ENCODE measurements at regions not wholly inside any gene's neighbourhood (a gene's known extent, or its start where the extent isn't known, plus 50 kb on each side); places are given as distances from the start of the nearest gene placed in this dataset.

DNA sequence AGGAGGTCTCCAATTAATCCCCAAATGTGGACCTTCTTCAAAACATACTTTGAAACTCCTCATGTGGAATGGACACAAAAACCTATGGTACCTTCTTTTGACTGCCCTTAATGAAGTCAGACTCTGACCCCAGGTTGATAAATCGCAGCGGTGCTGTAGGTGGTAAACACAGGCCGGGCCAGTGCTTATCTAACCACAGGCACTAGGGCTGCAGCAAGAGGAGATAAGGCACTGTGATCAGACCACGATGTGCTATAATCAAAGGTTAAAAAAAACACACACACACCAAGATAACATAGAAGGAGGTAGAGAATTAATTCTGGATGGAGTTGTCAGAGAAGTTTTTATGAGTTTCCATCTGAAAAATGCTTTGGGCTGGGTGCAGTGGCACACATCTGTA lies 52.3 kb upstream of the SIPA1L2 start:
- H3K9me3 ChIP-seq (ENCODE audit: control insufficient read depth, insufficient read depth, low read length), result no peaks in the 10 kb centered on the region
- no peaks in the 10 kb centered on the region for H3K36me3 ChIP-seq (ENCODE audit: control insufficient read depth, insufficient read depth, low read length)
- H3K27ac ChIP-seq (ENCODE audit: low read depth, low read length), result no peak overlapping the region
- H3K4me1 ChIP-seq (ENCODE audit: control insufficient read depth, insufficient read depth, low read length), result no peaks in the 10 kb centered on the region
- H3K4me3 ChIP-seq (ENCODE audit: low read depth, low read length), result no peak overlapping the region
- H3K27me3 ChIP-seq (ENCODE audit: control insufficient read depth, insufficient read depth, low read length), result no peaks in the 10 kb centered on the region
- no peak overlapping the region for H3K9ac ChIP-seq (ENCODE audit: low read depth, low read length)

DNA sequence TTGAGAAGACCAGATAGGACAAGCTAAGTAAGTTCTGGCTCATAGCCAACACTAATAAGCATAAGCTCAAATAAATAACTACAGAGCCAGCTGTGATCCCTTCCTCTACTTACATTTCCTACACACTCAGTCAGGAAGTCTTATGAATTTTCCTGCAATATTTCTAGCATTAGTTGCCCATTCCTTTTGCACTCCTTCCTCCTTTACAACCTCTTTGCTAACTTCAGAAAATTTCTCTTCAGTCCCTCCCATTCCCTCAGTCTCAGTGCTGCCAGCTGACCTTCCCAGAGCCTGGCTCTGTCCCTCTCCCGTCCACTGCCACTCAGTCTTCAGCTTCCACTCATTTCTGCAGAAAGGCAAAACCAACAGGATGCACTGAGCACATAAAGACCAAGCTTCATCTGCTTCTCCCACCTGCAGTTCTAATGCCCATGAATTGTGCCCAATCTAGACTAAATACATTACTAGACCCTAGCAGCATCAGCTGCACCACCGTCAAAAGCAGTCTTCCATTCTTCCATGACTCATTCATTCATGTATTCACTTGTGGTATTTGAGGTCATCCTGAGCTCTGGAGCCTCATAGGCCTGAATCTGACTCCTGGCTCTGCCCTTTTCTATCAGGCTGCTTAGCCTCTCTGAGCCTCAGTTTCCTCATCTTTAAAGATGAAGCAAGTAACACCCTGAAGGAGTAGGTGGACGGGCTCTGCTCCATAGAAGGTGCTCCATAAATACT lies 54.6 kb upstream of the SIPA1L2 start:
- no peak overlapping the region for H3K27ac ChIP-seq (ENCODE audit: low read depth, low read length)
- H3K9me3 ChIP-seq (ENCODE audit: control insufficient read depth, insufficient read depth, low read length), result no peaks in the 10 kb centered on the region
- no peak overlapping the region for H3K9ac ChIP-seq (ENCODE audit: low read depth, low read length)
- H3K4me1 ChIP-seq (ENCODE audit: control insufficient read depth, insufficient read depth, low read length), result no peaks in the 10 kb centered on the region
- no peaks in the 10 kb centered on the region for H3K36me3 ChIP-seq (ENCODE audit: control insufficient read depth, insufficient read depth, low read length)
- no peak overlapping the region for H3K4me3 ChIP-seq (ENCODE audit: low read depth, low read length)
- no peaks in the 10 kb centered on the region for H3K27me3 ChIP-seq (ENCODE audit: control insufficient read depth, insufficient read depth, low read length)

DNA sequence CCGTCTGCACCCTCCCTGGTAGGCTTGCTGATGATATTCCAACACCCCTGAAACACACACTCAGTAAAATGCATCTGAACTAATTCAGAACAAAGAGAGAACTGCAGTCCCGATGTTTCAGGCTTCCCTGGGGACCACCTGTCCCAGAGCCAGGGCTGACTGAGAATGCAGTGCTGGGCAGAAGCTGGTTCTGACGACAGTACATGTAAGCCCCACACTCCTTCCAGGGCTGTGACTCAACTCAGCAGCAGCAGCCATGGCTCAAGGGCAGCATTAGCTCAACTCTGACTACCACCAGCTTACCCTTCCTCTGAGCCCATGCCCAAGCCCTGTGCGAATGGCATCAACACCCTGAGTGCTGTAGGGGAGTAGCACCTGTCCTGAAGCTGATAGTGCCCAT lies 56.4 kb upstream of the SIPA1L2 start:
- no peak overlapping the region for H3K4me3 ChIP-seq (ENCODE audit: low read depth, low read length)
- no peaks in the 10 kb centered on the region for H3K9me3 ChIP-seq (ENCODE audit: control insufficient read depth, insufficient read depth, low read length)
- H3K36me3 ChIP-seq (ENCODE audit: control insufficient read depth, insufficient read depth, low read length), result no peaks in the 10 kb centered on the region
- H3K27me3 ChIP-seq (ENCODE audit: control insufficient read depth, insufficient read depth, low read length), result no peaks in the 10 kb centered on the region
- H3K27ac ChIP-seq (ENCODE audit: low read depth, low read length), result no peak overlapping the region
- H3K9ac ChIP-seq (ENCODE audit: low read depth, low read length), result no peak overlapping the region
- H3K4me1 ChIP-seq (ENCODE audit: control insufficient read depth, insufficient read depth, low read length), result no peaks in the 10 kb centered on the region

DNA sequence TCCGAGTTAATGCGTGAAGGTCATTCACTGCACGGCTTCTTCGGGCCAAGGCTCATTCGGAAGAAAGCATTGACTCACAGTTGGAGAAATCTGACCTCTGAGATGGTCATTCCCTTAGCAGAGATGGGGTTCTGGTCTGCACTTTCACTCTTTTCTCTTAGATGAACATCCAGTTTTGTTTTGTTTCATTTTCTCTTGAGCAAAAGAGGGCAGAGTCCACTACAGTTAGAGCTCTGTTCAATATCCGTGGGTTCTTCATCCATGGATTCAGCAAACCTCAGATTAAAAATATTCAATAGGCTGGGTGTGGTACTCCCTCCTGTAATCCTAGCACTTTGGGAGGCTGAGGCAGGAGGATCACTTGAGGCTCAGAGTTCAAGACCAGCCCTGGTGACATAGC lies 57.4 kb upstream of the SIPA1L2 start:
- no peak overlapping the region for H3K27ac ChIP-seq (ENCODE audit: low read depth, low read length)
- H3K9ac ChIP-seq (ENCODE audit: low read depth, low read length), result no peak overlapping the region

DNA sequence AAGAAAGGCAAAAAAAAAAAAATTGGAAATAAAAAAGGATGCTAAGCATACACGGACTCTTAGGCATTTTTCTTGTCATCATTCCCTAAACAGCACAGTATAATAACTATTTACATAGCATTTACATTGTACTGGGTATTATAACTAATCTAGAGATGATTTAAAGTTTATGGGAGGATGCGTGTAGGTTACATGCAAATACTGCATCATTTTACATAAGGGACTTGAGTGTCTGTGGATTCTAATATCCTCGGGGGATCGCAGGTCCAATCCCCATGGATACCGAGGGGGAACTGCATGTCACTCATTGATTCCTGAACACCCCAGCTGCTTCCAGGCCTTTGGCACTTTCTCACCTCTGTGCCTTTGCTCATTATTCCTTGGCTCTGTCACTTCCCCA lies 57.8 kb upstream of the SIPA1L2 start:
- Histone ChIP-seq H3K9me3 (ENCODE audit: control insufficient read depth, insufficient read depth, low read length) (no peaks in the 10 kb centered on the region), H3K27me3 (ENCODE audit: control insufficient read depth, insufficient read depth, low read length) (no peaks in the 10 kb centered on the region), H3K4me3 (ENCODE audit: low read depth, low read length) (no peak overlapping the region), H3K9ac (ENCODE audit: low read depth, low read length) (no peak overlapping the region), H3K27ac (ENCODE audit: low read depth, low read length) (no peak overlapping the region), H3K4me1 (ENCODE audit: control insufficient read depth, insufficient read depth, low read length) (no peaks in the 10 kb centered on the region), H3K36me3 (ENCODE audit: control insufficient read depth, insufficient read depth, low read length) (no peaks in the 10 kb centered on the region)

More for the DNA sequence above, 57.4 kb upstream of the SIPA1L2 start:
- Histone ChIP-seq H3K4me1 (ENCODE audit: control insufficient read depth, insufficient read depth, low read length) (no peaks in the 10 kb centered on the region), H3K4me3 (ENCODE audit: low read depth, low read length) (no peak overlapping the region), H3K36me3 (ENCODE audit: control insufficient read depth, insufficient read depth, low read length) (no peaks in the 10 kb centered on the region), H3K9me3 (ENCODE audit: control insufficient read depth, insufficient read depth, low read length) (no peaks in the 10 kb centered on the region), H3K27me3 (ENCODE audit: control insufficient read depth, insufficient read depth, low read length) (no peaks in the 10 kb centered on the region)

DNA sequence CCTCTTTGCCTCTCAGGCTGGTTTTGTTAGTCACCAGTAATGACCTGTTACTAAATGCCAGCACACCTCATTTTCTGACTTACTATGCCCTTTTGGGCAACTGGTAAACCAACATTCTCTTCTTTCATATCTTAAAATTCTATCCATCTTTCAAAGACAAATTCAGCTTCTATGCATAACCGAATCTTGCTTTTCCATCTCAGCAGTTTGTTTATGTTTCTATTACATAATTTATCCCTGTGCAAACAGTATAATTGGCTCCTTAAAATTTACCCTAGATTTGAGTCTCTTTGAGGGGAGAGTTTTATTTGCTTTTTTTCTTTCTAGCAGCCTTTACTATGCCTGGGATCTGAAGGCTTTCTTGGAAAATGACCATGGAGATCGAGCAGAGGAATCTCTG lies 58.5 kb upstream of the SIPA1L2 start:
- Histone ChIP-seq H3K27me3 (ENCODE audit: control insufficient read depth, insufficient read depth, low read length) (no peaks in the 10 kb centered on the region), H3K4me1 (ENCODE audit: control insufficient read depth, insufficient read depth, low read length) (no peaks in the 10 kb centered on the region), H3K9me3 (ENCODE audit: control insufficient read depth, insufficient read depth, low read length) (no peaks in the 10 kb centered on the region), H3K36me3 (ENCODE audit: control insufficient read depth, insufficient read depth, low read length) (no peaks in the 10 kb centered on the region), H3K9ac (ENCODE audit: low read depth, low read length) (no peak overlapping the region), H3K4me3 (ENCODE audit: low read depth, low read length) (no peak overlapping the region), H3K27ac (ENCODE audit: low read depth, low read length) (no peak overlapping the region)

DNA sequence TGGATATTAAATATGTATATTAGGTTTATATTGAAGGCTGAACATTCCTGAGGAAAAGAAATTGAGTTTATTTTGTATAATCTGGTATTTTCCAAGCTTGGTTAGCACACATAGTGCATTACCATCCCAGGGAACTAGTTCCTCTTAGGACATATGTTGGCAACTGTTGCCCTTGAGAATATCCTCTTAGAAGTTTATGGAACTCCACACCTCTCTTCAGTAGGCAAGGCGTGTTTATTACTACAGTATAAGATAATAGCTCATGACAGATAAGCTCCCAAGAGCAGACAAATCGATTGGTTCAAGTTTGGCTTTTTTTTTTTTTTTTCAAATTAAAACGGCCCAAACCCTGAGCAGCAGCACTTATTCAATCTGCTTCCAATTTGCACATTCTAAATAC lies 59.8 kb upstream of the SIPA1L2 start:
- no peak overlapping the region for H3K4me3 ChIP-seq (ENCODE audit: low read depth, low read length)
- no peaks in the 10 kb centered on the region for H3K27me3 ChIP-seq (ENCODE audit: control insufficient read depth, insufficient read depth, low read length)

DNA sequence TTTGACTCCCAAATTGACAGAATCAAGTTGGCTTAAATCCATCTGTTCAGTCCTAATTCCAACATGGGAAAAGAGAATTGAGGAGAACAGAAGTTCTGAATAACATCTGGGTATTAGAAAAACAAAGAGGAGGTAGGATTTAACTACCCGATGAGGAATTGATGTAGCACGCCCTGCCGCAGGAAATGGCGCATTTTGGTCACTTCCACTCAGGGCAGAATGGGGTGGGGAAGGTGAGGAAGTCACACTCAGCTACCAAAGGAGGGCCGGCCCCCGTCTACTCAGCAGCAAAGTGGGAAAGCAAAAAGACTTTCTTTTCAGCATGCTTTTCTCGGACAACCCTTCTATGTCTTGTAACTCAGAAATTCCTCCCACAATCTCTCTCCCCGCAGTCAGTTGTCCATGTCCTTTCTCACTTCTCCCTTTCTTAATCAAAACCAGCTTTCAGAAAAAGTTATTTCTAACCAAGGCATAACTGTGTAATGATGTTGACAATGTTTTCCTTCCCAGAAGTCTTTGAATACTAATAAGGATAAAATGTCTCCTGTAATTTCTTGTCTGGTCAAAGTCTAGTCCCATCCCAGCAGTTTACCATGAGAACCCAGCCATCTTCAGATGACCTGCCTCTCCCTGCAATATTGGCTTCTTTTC lies 60.5 kb upstream of the SIPA1L2 start:
- Histone ChIP-seq H3K27ac (ENCODE audit: low read depth, low read length) (no peak overlapping the region), H3K9ac (ENCODE audit: low read depth, low read length) (no peak overlapping the region), H3K9me3 (ENCODE audit: control insufficient read depth, insufficient read depth, low read length) (no peaks in the 10 kb centered on the region), H3K27me3 (ENCODE audit: control insufficient read depth, insufficient read depth, low read length) (no peaks in the 10 kb centered on the region), H3K36me3 (ENCODE audit: control insufficient read depth, insufficient read depth, low read length) (no peaks in the 10 kb centered on the region), H3K4me1 (ENCODE audit: control insufficient read depth, insufficient read depth, low read length) (no peaks in the 10 kb centered on the region), H3K4me3 (ENCODE audit: low read depth, low read length) (no peak overlapping the region)

More for the DNA sequence above, 59.8 kb upstream of the SIPA1L2 start:
- Histone ChIP-seq H3K9me3 (ENCODE audit: control insufficient read depth, insufficient read depth, low read length) (no peaks in the 10 kb centered on the region), H3K36me3 (ENCODE audit: control insufficient read depth, insufficient read depth, low read length) (no peaks in the 10 kb centered on the region), H3K4me1 (ENCODE audit: control insufficient read depth, insufficient read depth, low read length) (no peaks in the 10 kb centered on the region), H3K27ac (ENCODE audit: low read depth, low read length) (no peak overlapping the region), H3K9ac (ENCODE audit: low read depth, low read length) (no peak overlapping the region)

DNA sequence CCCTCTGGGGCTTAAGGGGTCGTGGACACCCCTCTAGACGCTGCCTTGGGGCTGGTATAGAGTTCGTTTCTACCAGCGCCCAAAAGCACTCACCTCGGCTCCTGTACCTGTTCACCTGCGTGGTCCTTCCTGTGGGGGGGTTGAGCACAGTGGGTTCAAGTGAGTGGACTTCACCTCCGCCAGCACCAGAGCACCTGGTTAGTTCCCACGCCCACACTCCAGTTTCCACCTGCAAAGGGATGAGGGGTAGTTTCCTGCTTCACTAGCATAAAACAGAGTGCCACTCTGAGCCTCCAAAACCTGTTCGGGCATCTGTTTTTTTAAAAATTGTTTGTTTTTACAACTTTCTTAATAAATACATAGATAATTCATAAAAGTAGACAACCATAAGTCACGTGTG lies 64.5 kb upstream of the SIPA1L2 start:
- no peak overlapping the region for H3K9ac ChIP-seq (ENCODE audit: low read depth, low read length)
- H3K9me3 ChIP-seq (ENCODE audit: control insufficient read depth, insufficient read depth, low read length), result no peaks in the 10 kb centered on the region
- H3K27ac ChIP-seq (ENCODE audit: low read depth, low read length), result no peak overlapping the region
- no peaks in the 10 kb centered on the region for H3K36me3 ChIP-seq (ENCODE audit: control insufficient read depth, insufficient read depth, low read length)
- no peak overlapping the region for H3K4me3 ChIP-seq (ENCODE audit: low read depth, low read length)
- H3K4me1 ChIP-seq (ENCODE audit: control insufficient read depth, insufficient read depth, low read length), result 0 out of 2 replicates have a peak, but pooled peaks cover 4% of the 10 kb centered on the region
- no peaks in the 10 kb centered on the region for H3K27me3 ChIP-seq (ENCODE audit: control insufficient read depth, insufficient read depth, low read length)

DNA sequence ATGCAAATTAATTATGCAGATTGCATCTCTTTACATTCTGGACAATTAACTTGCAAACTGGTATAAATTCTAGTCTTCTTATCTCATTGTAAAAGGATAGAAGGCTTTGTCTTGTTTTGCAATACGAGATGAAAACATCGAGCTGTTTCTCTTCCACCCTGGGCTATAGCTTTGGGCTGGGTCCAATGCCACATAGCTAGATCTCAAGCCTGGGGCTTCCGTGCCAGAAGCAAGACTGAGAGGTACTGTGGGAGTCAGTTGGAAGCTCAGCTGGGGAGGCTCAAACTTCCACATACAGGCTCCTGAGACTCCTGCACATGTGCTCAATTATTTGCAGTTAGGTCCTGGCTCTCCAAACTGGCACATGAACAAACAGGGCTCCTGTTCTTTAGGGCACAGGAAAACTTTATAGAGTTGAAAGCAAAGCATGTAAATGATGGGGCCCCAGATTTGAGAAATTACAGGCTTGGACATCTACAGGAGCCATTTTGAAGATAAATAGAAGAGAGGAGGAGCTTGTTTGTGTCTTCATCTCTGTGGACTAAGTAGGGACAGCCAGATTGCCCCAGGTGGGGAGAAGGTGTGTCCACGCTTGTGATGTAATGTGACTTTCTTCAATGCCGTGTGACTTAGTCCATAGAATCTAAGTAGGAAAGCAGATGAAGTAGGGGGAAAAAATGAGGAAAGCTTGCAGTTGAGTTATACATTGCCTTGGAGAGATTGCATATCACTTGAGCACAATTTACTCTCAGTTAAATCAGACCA lies 65.9 kb upstream of the SIPA1L2 start:
- H3K4me3 ChIP-seq (ENCODE audit: low read depth, low read length), result no peak overlapping the region
- H3K27ac ChIP-seq (ENCODE audit: low read depth, low read length), result no peak overlapping the region
- no peaks in the 10 kb centered on the region for H3K9me3 ChIP-seq (ENCODE audit: control insufficient read depth, insufficient read depth, low read length)
- 0 out of 2 replicates have a peak, but pooled peaks cover 4% of the 10 kb centered on the region for H3K4me1 ChIP-seq (ENCODE audit: control insufficient read depth, insufficient read depth, low read length)
- no peaks in the 10 kb centered on the region for H3K27me3 ChIP-seq (ENCODE audit: control insufficient read depth, insufficient read depth, low read length)
- no peaks in the 10 kb centered on the region for H3K36me3 ChIP-seq (ENCODE audit: control insufficient read depth, insufficient read depth, low read length)
- H3K9ac ChIP-seq (ENCODE audit: low read depth, low read length), result no peak overlapping the region

DNA sequence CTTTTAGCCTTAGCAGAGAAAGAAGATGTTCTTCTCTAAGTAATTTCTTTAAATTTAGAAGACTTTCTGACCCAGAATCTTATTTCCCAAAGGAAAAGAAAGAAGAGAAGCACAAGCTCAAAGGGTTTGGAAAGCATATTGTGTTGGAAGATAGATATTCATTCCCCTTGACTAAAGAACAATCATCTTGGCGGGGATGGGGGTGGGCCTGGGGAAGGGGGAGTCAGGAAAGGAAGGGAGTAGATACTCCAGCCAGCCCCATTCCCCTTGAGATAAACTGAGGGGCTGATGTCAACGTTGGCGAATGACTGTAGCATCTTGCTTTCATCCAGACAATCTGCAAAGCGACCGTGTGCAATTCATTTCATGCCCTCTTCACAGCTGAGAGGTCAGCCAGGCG lies 66.5 kb upstream of the SIPA1L2 start:
- Histone ChIP-seq H3K4me1 (ENCODE audit: control insufficient read depth, insufficient read depth, low read length) (0 out of 2 replicates have a peak, but pooled peaks cover 4% of the 10 kb centered on the region), H3K9ac (ENCODE audit: low read depth, low read length) (no peak overlapping the region), H3K27ac (ENCODE audit: low read depth, low read length) (no peak overlapping the region), H3K36me3 (ENCODE audit: control insufficient read depth, insufficient read depth, low read length) (no peaks in the 10 kb centered on the region), H3K9me3 (ENCODE audit: control insufficient read depth, insufficient read depth, low read length) (no peaks in the 10 kb centered on the region), H3K4me3 (ENCODE audit: low read depth, low read length) (no peak overlapping the region), H3K27me3 (ENCODE audit: control insufficient read depth, insufficient read depth, low read length) (no peaks in the 10 kb centered on the region)

Data from HUES48 (cell line).